Ovary (tissue), 3 donors: ENCODE measurements at regions not wholly inside any gene's neighbourhood (a gene's known extent, or its start where the extent isn't known, plus 50 kb on each side); places are given as distances from the start of the nearest gene placed in this dataset.

Experiments
- POLR2A ChIP-seq: fragments of 450-650 bp; IDR thresholded peaks from one replicate; pipeline ENCODE4 v1.6.1; 2017; ENCODE audit warnings: antibody characterized with exemption, mild to moderate bottlenecking, moderate library complexity
- TF ChIP-seq, protein P1 (sequence below), 3 donors: fragments of 450-650 bp in 2 of 3; fragments of 200-600 bp in 1 of 3; IDR thresholded peaks; one replicate each; pipeline versions ENCODE4 v1.5.1 to v1.8.0; 2016 to 2022; ENCODE audit warnings: antibody characterized with exemption in 3 of 3, mild to moderate bottlenecking in 1 of 3
- donor health status: DM: no; HTN: no; CAD: no.

GRCh38 chr7:94252124-94252523, 142.6 kb upstream of the COL1A2 start:
- TF ChIP-seq, protein P1, sequence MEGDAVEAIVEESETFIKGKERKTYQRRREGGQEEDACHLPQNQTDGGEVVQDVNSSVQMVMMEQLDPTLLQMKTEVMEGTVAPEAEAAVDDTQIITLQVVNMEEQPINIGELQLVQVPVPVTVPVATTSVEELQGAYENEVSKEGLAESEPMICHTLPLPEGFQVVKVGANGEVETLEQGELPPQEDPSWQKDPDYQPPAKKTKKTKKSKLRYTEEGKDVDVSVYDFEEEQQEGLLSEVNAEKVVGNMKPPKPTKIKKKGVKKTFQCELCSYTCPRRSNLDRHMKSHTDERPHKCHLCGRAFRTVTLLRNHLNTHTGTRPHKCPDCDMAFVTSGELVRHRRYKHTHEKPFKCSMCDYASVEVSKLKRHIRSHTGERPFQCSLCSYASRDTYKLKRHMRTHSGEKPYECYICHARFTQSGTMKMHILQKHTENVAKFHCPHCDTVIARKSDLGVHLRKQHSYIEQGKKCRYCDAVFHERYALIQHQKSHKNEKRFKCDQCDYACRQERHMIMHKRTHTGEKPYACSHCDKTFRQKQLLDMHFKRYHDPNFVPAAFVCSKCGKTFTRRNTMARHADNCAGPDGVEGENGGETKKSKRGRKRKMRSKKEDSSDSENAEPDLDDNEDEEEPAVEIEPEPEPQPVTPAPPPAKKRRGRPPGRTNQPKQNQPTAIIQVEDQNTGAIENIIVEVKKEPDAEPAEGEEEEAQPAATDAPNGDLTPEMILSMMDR (IDR thresholded peaks at IDR 0.05), result no peak
- TF ChIP-seq POLR2A, result no peak
